Stimulated activated CD4-positive, alpha-beta T cell treated with anti-CD3 and anti-CD28 coated beads, TNF-alpha, amount 100 ng/mL, for 1 hour (primary cell): ENCODE measurements at regions not wholly inside any gene's neighbourhood (a gene's known extent, or its start where the extent isn't known, plus 50 kb on each side); places are given as distances from the start of the nearest gene placed in this dataset.
"Not testable (repeated sequence)": the region's sequence is repeated elsewhere in the genome, so short reads cannot be mapped to it uniquely, and the experiment has no call there.

Source experiments
- DNase-seq, 3 donors: peaks; one replicate each; pipeline ENCODE4 v3.0.0-alpha.2; 2020; ENCODE audit warnings: low read depth in 3 of 3, low spot score in 1 of 3

DNA sequence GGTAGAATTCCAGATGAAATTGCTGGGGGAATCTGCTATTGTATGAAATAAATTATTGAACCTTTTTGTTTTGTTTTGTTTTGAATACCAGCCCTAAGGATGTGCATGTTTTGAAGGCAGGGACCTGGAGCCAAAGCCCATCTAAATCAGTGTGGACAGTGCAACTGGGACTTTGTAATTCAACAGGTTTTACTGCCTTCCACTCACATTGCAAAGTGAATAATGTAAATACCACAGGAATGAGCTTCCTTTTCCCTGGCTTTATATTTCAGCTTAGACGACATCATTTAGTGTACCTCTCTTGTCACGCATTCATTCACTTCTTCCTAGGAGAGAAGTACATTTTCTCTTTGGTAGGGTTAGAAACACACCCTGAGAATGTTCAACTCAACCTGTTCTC, 795.0 kb downstream of the CENPC start:
- no peak for DNase-seq

DNA sequence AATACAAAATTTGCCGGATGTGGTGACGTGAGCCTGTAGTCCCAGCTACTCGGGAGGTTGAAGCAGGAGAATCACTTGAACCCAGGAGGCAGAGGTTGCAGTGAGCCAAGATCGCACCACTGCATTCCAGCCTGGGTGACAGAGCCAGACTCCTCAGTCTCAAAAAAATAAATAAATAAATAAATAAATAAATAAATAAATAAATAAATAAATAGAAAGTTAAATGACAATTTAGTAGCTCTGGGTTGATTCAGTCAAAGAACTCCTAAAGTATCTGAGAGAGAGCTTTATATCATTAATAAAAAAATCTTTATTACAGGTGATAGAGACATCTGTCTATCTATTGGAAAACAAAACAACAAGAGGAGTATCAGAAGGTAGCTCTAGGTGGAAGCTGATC, 798.4 kb downstream of the CENPC start:
- DNase-seq = not testable (repeated sequence)

DNA sequence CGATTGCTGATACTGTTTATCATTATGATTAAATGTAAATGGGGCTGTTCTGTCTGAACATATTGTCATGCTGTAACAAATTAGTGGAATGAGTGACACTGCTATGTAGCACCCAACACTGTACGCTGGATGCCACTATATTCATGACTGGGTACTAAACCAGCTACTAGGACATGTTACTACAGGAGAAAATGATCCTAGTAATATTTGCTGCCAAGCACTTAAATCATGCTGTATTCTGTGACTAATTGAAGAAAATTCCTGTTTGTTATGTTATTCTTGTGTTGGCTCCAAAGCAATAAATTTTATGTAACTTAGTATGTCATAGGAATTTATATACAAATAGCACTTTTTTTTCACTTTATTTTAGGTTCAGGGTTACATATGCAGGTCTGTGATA, 804.2 kb downstream of the CENPC start:
- DNase-seq = no peak

DNA sequence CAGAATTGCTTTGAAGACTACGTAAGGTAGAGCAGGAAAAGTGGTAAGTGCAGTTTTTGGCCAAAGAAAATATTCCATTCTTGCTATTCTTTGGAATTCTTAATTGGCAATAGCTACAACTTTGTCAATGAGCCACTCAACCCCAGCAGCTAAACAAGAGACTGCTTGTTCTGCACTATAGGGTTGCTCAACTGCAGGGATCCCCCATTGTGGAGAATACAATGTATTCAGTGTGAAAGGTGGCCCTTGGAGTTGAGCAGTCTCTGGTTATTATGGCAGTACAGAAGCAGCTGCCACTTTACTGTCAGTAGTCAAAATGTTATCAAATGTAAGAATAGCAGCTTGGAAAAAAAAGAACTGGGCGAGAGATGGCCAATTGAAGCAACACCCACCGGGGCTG, 808.7 kb downstream of the CENPC start:
- no peak for DNase-seq

DNA sequence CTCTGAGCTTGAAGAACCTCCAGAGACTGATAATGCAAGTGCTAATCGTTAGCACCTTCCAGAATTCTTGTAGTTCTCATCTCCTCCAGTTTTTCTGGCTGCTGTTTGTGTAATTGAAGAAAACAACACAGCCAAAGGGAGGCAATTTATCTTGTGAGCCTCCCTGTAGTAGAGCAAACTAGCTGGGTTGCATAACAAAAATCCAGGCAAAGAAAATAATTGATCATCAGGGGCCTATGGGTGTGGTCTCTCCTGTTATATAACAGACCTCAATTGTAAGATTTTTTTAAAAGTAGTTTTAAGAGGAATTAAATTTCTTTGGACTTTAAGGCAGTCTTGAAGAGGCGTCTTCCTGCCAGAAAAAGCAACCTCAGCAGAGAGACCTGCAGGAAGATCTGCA, 817.0 kb downstream of the CENPC start:
- DNase-seq = no peak

DNA sequence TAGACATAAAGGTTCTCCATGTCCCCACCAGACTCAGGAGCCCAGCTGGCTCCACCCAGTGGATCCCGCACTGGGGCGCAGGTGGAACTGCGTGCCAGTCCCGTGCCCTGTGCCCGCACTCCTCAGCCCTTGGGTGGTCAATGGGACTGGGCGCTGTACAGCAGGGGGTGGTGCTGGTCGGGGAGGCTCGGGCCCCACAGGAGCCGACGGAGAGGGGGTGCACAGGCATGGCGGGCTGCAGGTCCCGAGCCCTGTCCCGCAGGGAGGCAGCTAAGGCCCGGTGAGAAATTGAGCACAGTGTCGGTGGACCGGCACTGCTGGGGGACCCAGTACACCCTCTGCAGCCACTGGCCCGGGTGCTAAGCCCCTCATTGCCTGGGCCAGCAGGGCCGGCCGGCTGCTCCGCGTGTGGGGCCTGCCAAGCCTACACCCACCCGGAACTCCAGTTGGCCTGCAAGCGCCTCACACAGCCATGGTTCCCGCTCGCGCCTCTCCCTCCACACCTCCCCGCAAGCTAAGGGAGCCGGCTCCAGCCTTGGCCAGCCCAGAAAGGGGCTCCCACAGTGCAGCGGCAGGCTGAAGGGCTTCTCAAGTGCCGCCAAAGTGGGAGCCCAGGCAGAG, 832.9 kb downstream of the CENPC start:
- not testable (repeated sequence) for DNase-seq

DNA sequence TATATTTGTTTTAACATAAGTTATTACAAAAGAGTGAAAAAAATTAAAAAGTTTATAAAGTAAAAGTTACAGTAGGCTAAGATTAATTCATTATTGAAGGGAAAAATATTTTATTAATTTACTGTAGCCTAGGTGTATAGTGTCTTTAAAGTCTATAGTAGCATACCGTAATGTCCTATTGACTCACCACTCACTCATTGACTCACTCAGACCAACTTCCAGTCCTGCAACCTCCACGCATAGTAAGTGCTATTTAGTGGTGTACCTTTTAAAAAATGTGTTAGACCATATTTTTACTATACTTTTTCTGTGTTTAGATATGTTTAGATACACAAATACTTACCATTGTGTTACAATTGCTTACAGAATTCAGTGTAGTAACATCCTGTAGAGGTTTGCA, 841.1 kb downstream of the CENPC start:
- DNase-seq = no peak

DNA sequence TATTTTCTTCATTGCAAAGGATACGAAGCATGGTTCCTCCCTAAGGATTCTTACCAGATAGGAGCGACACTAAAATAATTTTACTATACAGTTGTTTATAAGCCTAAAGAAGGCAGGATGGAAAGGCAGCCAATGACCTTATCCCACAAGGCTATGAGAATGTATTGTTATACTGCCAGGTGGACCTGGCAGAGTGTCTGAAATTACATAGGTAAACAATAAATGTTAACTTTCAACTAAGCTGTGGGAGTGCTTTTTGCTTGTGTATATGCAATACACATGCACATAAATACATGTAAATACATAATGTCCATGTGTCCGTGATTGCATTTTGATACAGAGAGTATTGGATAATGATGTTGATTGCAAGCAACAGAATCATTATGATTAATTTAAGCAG, 850.6 kb downstream of the CENPC start:
- no peak for DNase-seq

DNA sequence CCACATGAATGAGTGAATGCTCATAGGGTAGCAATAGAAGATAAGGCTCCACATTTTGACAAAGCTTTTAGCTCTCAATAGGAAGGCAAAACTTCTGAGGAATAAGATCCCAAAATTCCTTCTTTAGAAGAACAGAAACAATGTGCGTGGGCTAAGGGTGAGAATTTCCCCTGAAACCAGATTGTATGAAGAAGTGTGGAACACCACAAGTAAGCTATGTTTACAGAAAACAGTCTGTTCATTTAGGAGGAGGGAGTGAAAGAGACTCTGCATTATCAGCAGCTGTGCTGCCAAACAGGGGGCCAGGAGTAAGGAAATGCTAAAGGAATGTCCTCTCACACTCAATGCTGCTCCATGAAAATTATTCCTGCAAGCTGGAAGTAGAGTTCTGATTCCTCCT, 851.6 kb downstream of the CENPC start:
- DNase-seq = no peak

DNA sequence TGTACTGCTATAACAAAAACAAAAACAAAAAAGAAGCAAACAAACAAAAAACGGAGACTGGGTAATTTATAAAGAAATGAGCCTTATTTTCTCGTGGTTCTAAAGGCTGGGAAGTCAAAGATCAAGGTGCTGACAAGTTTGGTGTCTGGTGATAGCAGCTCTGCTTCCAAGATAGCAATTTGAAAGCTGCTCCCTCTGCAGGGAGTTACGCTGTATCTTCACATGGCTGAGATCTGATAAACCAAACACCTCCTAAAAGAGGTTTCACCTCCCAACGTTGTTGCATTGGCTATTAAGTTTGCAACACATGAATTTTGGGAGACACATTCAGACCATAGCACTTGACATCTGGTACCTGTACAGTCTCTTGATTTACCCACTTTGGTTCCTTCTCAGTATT, 854.2 kb downstream of the CENPC start:
- DNase-seq = no peak

DNA sequence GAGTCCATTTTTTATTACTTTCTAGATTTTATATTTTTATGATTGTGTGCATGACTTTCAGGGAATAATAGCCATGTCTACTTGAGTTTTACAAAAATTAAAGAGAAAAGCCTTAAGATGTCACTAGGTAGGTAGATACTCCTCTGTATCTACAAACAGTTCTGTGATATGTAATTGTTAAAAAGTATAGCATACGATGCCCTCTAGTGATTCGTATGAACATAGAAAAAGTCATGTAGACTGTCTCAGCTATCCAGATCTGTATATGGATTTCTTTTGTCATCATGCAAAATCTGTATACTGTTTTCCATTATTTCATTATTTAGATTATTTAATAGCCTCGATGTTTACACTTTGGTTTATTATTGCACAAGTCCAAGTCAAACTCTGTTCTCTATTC, 856.6 kb downstream of the CENPC start:
- no peak for DNase-seq

DNA sequence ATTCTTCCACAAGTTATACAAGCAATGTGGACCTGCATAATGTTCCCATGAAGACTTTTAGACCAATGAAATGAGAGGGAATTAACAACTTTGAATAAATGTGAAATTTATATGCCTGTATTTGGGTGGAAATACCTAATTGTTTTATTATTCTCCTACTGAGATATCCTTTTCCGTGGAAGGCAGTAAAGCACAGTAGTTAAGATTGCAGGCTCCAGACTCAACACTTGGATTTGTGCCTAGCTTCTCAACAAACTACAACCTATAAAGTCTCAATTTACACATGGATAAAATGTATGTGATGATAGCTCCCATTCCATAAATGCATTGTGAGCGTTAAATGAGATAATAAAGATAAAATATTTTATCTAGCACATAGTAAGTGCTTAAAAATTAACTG, 857.8 kb downstream of the CENPC start:
- DNase-seq = no peak

DNA sequence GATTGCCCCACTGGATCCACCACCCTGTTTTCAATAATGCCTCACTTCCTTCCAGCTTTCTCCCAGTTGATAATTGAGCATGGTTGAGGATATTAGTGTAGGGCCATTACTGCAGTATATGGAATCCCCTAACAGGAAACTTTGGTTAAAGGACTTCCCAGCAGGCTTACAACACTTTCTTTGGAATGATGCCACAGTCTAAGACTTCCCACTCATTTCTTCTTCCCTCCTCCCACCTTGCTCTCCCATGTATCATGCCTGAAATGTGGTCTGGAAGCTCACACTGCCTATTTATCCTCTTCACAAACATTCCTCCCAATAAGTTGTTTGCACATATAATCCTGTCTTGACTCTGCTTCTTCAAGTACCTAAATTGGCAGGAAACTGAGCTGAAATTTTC, 863.3 kb downstream of the CENPC start:
- DNase-seq = no peak

DNA sequence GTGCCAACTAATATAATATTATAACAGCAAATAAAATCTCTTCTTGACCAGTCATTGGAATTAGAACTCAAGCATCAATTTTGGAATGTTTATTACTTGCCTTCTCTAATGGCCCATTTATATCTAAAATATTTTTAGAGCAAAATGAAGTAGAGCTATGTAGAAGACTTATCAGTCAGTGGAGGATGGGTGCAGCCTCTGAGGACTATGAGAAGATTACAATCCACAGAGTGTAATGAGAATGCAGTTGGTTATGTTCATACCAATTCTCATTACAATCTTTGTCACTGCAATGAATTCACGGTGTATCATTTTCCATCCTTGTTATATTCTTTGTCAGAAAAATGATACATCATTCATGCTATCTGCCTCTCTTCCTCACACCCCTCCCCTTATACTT, 878.1 kb downstream of the CENPC start:
- no peak for DNase-seq

DNA sequence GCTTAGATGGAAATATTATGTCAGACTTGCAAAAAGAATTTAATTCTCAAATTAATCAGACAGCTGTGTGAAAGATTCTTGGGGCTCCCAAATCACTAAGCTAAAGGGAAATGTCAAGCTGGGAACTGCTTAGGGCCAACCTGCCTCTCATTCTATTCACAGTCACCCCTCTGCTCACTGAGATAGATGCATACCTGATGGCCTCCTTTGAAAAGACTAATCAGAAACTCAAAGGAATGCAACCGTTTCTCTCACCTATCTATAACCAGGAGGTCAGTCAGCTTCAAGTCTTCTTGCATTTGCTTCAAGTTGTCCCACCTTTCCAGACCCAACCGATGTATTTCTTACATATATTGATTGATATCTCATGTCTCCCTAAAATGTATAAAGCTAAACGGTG, 882.7 kb downstream of the CENPC start:
- no peak for DNase-seq

DNA sequence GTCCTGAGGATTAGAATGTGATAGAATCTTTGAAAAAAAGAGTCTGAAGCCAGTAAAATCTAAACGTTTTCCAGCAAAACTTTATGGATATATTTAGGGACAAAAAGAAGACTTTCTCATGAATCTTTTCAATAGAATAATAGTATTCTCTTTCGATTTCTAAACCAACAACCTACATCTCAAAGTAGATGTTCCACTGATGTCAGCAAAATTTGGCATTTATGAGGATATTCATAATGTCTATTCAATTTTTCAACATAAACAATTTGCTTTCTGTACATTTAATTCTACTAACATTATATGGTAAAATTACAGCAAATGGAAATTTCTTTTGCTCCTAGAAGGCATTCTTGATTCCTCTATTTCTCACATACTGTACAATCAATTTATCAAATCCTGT, 886.5 kb downstream of the CENPC start:
- DNase-seq = no peak

DNA sequence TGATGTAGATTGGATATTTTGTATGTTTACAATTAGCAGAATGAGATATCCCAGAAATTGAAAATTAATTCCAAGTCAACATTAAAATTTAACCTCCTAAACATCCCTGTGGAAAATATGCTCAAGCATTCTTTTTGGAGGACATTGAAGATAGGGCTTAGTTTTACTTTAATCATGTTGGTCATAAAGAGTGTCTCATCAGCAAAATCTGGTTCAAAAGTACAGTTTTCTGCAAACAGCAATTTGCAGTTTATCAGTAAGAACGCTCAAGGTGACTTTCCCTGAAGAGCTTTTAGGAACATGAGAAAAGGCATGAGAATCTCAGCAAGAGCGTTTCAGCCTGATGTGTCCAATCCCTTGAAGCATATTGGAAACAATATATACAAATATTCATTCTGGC, 889.8 kb downstream of the CENPC start:
- DNase-seq = no peak

DNA sequence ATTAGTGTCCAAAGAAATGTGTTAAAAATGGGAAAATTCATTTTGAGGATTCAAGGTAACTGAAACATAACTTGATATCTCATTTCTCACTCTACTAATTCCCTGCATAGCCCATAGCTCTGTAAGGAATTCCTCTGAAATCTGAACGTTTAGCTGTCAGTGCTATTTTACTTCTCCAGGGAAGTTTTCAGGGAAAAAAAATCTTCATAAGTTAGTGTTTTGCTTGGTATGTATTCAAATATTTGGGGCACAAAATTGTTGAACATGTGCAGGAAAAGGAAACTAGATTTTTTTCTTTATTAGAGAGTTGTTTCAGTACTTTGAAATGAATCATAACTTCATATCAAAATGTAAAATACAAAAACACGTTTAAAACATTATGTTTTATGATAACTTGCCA, 891.4 kb downstream of the CENPC start:
- no peak for DNase-seq

DNA sequence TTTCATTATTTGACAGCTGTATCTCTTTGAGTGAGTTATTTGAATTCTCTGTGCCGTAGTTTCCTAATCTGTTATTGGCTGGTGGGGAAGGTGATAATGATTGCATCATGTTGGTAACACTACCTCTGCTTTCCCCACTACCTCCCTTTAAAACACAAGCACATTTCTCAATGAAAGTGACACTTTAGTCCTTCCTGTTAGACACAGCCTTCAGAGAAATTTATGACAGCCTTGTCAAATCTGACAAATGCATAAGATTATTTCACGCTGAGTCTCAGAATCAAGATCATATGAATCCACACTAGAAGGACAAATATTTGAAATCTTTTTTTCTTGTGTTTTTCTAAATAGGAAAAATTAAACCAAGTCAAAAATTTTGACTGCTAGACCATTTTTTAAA, 896.1 kb downstream of the CENPC start:
- no peak for DNase-seq

DNA sequence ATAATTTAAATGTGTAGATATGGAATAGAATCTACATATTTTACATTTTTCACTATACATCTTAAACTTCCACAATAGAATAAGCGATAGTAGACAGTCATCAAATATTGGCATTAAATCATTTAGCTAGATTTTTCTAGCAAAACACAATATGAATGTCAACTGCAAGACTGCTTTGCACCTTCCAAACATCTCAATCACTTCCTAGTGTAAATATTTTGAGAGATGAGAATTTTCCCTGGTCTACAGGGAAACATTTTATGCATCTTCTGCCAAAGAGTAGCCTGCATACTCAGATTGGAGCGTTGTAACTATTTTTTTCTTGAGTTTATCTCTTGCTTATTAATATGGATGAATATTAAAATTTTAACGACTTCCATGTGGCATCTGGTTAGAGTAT, 897.4 kb downstream of the CENPC start:
- no peak for DNase-seq

DNA sequence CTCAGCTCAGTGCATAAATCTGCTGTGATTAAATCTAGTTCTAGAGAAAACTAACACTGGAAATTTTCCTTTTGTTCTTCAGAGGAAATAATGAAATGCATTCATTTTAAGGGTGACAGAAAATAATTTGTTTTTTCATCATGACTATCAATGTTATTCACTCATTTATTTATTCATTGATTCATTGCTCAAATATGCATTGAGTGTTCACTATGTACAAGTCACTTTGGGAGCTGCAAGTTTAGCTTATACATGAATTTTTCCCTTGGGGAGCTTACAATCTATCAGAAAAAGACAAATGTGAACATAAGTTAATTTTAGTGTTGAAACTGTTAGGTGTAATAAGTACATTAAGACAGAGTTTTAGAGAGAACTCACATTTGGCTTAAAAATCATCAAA, 897.8 kb downstream of the CENPC start:
- DNase-seq = no peak

DNA sequence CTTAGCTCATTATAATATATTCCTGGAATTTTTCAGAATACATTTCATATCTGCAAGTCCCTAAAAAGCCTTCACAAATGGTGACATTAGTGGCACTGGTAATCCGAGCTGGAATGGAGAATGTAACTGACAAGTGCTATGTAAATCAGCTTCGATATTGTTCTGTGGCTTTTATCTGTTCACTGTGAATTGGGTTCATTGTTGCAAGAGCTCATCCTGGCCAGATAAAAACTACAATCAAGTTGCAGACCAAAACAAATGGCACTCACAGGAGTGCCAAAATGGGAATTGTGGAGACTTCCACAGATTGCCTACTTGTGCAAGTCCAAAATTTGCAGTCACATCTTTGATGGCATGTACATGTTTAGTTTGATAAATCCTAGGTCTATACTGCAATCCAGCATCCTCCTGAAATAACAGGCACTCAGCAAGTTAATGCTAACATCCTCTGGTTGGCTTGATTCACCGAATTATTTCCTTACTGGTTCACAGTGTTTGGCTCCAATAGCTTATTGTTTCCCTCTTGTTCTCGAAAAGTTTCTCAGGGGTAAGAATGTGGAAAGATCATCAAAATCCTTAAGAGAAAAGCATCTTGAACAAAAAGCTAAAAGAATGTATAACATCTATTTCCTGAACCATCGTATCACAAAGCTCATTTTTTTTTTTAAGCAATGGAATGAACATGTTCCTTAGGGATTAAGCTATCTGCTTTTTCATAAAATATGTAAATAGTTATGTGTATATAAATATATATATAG, 904.9 kb downstream of the CENPC start:
- no peak for DNase-seq

DNA sequence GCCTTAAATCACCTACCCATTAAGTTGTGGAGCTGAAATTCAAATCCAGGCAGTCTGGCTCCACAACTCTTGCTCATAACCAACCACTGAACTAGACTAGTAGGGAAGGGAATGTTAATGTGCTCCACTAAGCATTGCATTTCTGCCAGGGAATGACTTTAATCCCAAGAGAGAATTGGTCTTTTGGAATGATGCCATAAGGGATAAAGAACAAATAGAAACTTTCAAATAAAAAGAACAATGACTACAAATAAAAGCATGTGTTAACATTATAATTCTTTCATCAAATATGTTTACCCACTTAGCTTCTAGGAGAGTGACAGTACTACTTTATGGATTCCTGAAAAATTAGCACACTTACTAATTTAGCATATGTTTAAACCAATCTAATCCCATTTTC, 905.9 kb downstream of the CENPC start:
- no peak for DNase-seq
